ENCODE measurements at regions not wholly inside any gene's neighbourhood (a gene's known extent, or its start where the extent isn't known, plus 50 kb on each side); places are given as distances from the start of the nearest gene placed in this dataset.

DNA sequence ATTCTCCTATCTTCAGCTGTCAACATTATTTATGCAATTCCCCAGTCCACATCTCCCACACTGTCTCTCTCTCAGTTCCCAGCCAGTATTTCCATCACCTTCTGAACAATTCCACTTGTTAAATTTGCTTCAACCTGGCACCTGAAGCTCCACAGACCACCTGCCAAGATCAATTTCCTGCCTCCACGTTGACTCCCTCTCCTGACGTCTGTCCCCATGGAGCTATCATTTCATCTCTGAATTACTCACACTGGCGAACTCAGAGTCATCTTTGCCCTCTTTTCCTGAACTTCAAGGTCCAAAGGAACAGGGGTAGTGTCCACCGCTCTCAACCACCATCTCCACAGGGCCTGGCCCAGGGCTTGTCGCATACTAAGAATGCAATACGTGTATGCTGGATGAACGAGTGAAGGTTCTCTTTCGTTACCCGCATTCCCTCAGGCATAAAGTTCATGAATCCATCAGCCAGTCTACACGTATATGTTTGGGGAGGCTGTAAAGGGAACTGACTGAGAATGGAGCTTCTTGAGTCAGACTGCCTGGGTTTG is 183.3 kb downstream of the JCAD start:
- TF ChIP-seq, protein P1, sequence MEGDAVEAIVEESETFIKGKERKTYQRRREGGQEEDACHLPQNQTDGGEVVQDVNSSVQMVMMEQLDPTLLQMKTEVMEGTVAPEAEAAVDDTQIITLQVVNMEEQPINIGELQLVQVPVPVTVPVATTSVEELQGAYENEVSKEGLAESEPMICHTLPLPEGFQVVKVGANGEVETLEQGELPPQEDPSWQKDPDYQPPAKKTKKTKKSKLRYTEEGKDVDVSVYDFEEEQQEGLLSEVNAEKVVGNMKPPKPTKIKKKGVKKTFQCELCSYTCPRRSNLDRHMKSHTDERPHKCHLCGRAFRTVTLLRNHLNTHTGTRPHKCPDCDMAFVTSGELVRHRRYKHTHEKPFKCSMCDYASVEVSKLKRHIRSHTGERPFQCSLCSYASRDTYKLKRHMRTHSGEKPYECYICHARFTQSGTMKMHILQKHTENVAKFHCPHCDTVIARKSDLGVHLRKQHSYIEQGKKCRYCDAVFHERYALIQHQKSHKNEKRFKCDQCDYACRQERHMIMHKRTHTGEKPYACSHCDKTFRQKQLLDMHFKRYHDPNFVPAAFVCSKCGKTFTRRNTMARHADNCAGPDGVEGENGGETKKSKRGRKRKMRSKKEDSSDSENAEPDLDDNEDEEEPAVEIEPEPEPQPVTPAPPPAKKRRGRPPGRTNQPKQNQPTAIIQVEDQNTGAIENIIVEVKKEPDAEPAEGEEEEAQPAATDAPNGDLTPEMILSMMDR (conservative IDR thresholded peaks at IDR 0.05; ENCODE audit: low read depth, low read length): no peak
- no peak for TF ChIP-seq EZH2 (IDR thresholded peaks at IDR 0.05; ENCODE audit: borderline replicate concordance, low read depth, low read length, poor library complexity, severe bottlenecking)

Data from A673 (cell line).